ENCODE measurements at regions not wholly inside any gene's neighbourhood (a gene's known extent, or its start where the extent isn't known, plus 50 kb on each side); places are given as distances from the start of the nearest gene placed in this dataset.

GRCh38 chr5:61771808-61772207, 439.8 kb downstream of the ZSWIM6 start:
- Histone ChIP-seq H3K4me3 (no peak overlapping the region), H3K27ac (no peak overlapping the region), H3K4me2 (no peak overlapping the region), H3K9me3 (no peaks in the 10 kb centered on the region), H3K4me1 (no peaks in the 10 kb centered on the region)
- ATAC-seq (no peak), FAIRE-seq (no peak), DNase-seq (ENCODE audit: low read depth in 1 of 2, low spot score in 1 of 2) (no peak)
- no peak for TF ChIP-seq E2F6 (IDR thresholded peaks at IDR 0.05; ENCODE audit: borderline replicate concordance, low read depth)
- no peak for TF ChIP-seq RAD21 (conservative IDR thresholded peaks at IDR 0.05 in 1 of 2, IDR thresholded peaks at IDR 0.05 in 1 of 2)
- ChIA-PET CTCF (no interaction called here), POLR2A (no interaction called here)

GRCh38 chr5:61775901-61776300, 443.8 kb downstream of the ZSWIM6 start:
- no peaks in the 10 kb centered on the region for H3K4me1 ChIP-seq
- H3K27ac ChIP-seq: no peak overlapping the region
- CTCF ChIA-PET: no interaction called here
- ATAC-seq: no peak
- no peak overlapping the region for H3K4me3 ChIP-seq
- FAIRE-seq: no peak
- 37% methylated on average over 4 of the region's 4 CpGs for WGBS (ENCODE audit: missing lambda C conversion rate)
- POLR2A ChIA-PET: no interaction called here
- TF ChIP-seq ELK1 (IDR thresholded peaks at IDR 0.05; ENCODE audit: low read depth, low read length): no peak
- TF ChIP-seq BHLHE40 (IDR thresholded peaks at IDR 0.05; ENCODE audit: low read depth, low read length): no peak
- no peak for TF ChIP-seq CBX2 (IDR thresholded peaks at IDR 0.05; ENCODE audit: borderline replicate concordance, low read depth)
- TF ChIP-seq ESRRA (IDR thresholded peaks at IDR 0.05; ENCODE audit: borderline replicate concordance, low read length): no peak
- TF ChIP-seq ZFP36 (IDR thresholded peaks at IDR 0.05; ENCODE audit: borderline replicate concordance, partially characterized antibody): no peak
- no peak for TF ChIP-seq REST (IDR thresholded peaks at IDR 0.05)
- no peak for TF ChIP-seq RCOR1 (IDR thresholded peaks at IDR 0.05; ENCODE audit: low read depth, low read length)
- TF ChIP-seq GATA3 (IDR thresholded peaks at IDR 0.05; ENCODE audit: borderline replicate concordance): no peak
- TF ChIP-seq BCL3 (IDR thresholded peaks at IDR 0.05): no peak
- no peak for TF ChIP-seq USF2 (IDR thresholded peaks at IDR 0.05)
- no peak for TF ChIP-seq JUN (IDR thresholded peaks at IDR 0.05)
- no peak for TF ChIP-seq MYC (IDR thresholded peaks at IDR 0.05; ENCODE audit: borderline replicate concordance, low read length)
- TF ChIP-seq TFCP2L1 (CRISPR knock-in tag; IDR thresholded peaks at IDR 0.05): no peak
- TF ChIP-seq EHMT2 (IDR thresholded peaks at IDR 0.05; ENCODE audit: low read depth): no peak
- no peak for TF ChIP-seq SMC3 (IDR thresholded peaks at IDR 0.05)
- no peak for TF ChIP-seq PBX3 (IDR thresholded peaks at IDR 0.05)
- no peak for TF ChIP-seq HOXB5 (CRISPR knock-in tag; IDR thresholded peaks at IDR 0.05)
- no peak for TF ChIP-seq CEBPB (IDR thresholded peaks at IDR 0.05)
- no peak for TF ChIP-seq HES2 (IDR thresholded peaks at IDR 0.05)
- no peak for TF ChIP-seq FOXS1 (CRISPR knock-in tag; IDR thresholded peaks at IDR 0.05)
- no peaks in the 10 kb centered on the region for H3K9me3 ChIP-seq
- no peak overlapping the region for H3K4me2 ChIP-seq
- no peak for DNase-seq (ENCODE audit: low read depth in 1 of 2, low spot score in 1 of 2)
